ENCODE measurements at regions not wholly inside any gene's neighbourhood (a gene's known extent, or its start where the extent isn't known, plus 50 kb on each side); places are given as distances from the start of the nearest gene placed in this dataset.

GRCh38 chr16:5336941-5337340 lies 239.3 kb upstream of the EEF2KMT start:
- no peaks in the 10 kb centered on the region for H3K9me3 ChIP-seq (ENCODE audit: control insufficient read depth, low read length)
- no peaks in the 10 kb centered on the region for H3K4me1 ChIP-seq (ENCODE audit: control insufficient read depth, insufficient read depth, low read length, poor library complexity, severe bottlenecking)
- H3K36me3 ChIP-seq (ENCODE audit: control insufficient read depth, insufficient read depth, low read length) = no peaks in the 10 kb centered on the region
- H3K27me3 ChIP-seq (replicated peaks; ENCODE audit: control insufficient read depth, insufficient read depth, low read length, poor library complexity, severe bottlenecking) = peaks cover 3% of the 10 kb centered on the region
- no peak overlapping the region for H3K4me3 ChIP-seq (ENCODE audit: insufficient read depth, low read depth, low read length, poor library complexity, severe bottlenecking)
- no peak overlapping the region for H3K27ac ChIP-seq (ENCODE audit: insufficient read depth, low read length, poor library complexity, severe bottlenecking)
- DNase-seq = no peak

GRCh38 chr16:5333991-5334390 lies 236.4 kb upstream of the EEF2KMT start:
- H3K27ac ChIP-seq (ENCODE audit: insufficient read depth, low read length, poor library complexity, severe bottlenecking) = no peak overlapping the region
- H3K27me3 ChIP-seq (replicated peaks; ENCODE audit: control insufficient read depth, insufficient read depth, low read length, poor library complexity, severe bottlenecking) = no peaks in the 10 kb centered on the region
- H3K36me3 ChIP-seq (ENCODE audit: control insufficient read depth, insufficient read depth, low read length) = no peaks in the 10 kb centered on the region
- DNase-seq = no peak
- no peaks in the 10 kb centered on the region for H3K4me1 ChIP-seq (ENCODE audit: control insufficient read depth, insufficient read depth, low read length, poor library complexity, severe bottlenecking)
- H3K9me3 ChIP-seq (ENCODE audit: control insufficient read depth, low read length) = no peaks in the 10 kb centered on the region
- H3K4me3 ChIP-seq (ENCODE audit: insufficient read depth, low read depth, low read length, poor library complexity, severe bottlenecking) = no peak overlapping the region

GRCh38 chr16:5333126-5333525 lies 235.5 kb upstream of the EEF2KMT start:
- Histone ChIP-seq H3K9me3 (ENCODE audit: control insufficient read depth, low read length) (no peaks in the 10 kb centered on the region), H3K4me3 (ENCODE audit: insufficient read depth, low read depth, low read length, poor library complexity, severe bottlenecking) (no peak overlapping the region), H3K27ac (ENCODE audit: insufficient read depth, low read length, poor library complexity, severe bottlenecking) (no peak overlapping the region), H3K4me1 (ENCODE audit: control insufficient read depth, insufficient read depth, low read length, poor library complexity, severe bottlenecking) (no peaks in the 10 kb centered on the region), H3K27me3 (replicated peaks; ENCODE audit: control insufficient read depth, insufficient read depth, low read length, poor library complexity, severe bottlenecking) (no peaks in the 10 kb centered on the region), H3K36me3 (ENCODE audit: control insufficient read depth, insufficient read depth, low read length) (no peaks in the 10 kb centered on the region)
- no peak for DNase-seq

GRCh38 chr16:5330058-5330457 lies 232.5 kb upstream of the EEF2KMT start:
- Histone ChIP-seq H3K4me3 (ENCODE audit: insufficient read depth, low read depth, low read length, poor library complexity, severe bottlenecking) (no peak overlapping the region), H3K27ac (ENCODE audit: insufficient read depth, low read length, poor library complexity, severe bottlenecking) (no peak overlapping the region), H3K27me3 (replicated peaks; ENCODE audit: control insufficient read depth, insufficient read depth, low read length, poor library complexity, severe bottlenecking) (no peaks in the 10 kb centered on the region), H3K4me1 (ENCODE audit: control insufficient read depth, insufficient read depth, low read length, poor library complexity, severe bottlenecking) (no peaks in the 10 kb centered on the region), H3K36me3 (ENCODE audit: control insufficient read depth, insufficient read depth, low read length) (no peaks in the 10 kb centered on the region), H3K9me3 (ENCODE audit: control insufficient read depth, low read length) (no peaks in the 10 kb centered on the region)
- no peak for DNase-seq

- H3K4me3 ChIP-seq (ENCODE audit: insufficient read depth, low read depth, low read length, poor library complexity, severe bottlenecking) = no peak overlapping the region
- no peaks in the 10 kb centered on the region for H3K27me3 ChIP-seq (replicated peaks; ENCODE audit: control insufficient read depth, insufficient read depth, low read length, poor library complexity, severe bottlenecking)
- H3K4me1 ChIP-seq (ENCODE audit: control insufficient read depth, insufficient read depth, low read length, poor library complexity, severe bottlenecking) = no peaks in the 10 kb centered on the region
- no peak overlapping the region for H3K27ac ChIP-seq (ENCODE audit: insufficient read depth, low read length, poor library complexity, severe bottlenecking)
- DNase-seq = no peak
- no peaks in the 10 kb centered on the region for H3K9me3 ChIP-seq (ENCODE audit: control insufficient read depth, low read length)
- no peaks in the 10 kb centered on the region for H3K36me3 ChIP-seq (ENCODE audit: control insufficient read depth, insufficient read depth, low read length)
Measured at GRCh38 chr16:5328546-5328945, 231.0 kb upstream of the EEF2KMT start.

- H3K27ac ChIP-seq (ENCODE audit: insufficient read depth, low read length, poor library complexity, severe bottlenecking) = no peak overlapping the region
- no peak for DNase-seq
- H3K36me3 ChIP-seq (ENCODE audit: control insufficient read depth, insufficient read depth, low read length) = no peaks in the 10 kb centered on the region
- H3K4me3 ChIP-seq (ENCODE audit: insufficient read depth, low read depth, low read length, poor library complexity, severe bottlenecking) = no peak overlapping the region
- H3K27me3 ChIP-seq (replicated peaks; ENCODE audit: control insufficient read depth, insufficient read depth, low read length, poor library complexity, severe bottlenecking) = no peaks in the 10 kb centered on the region
- no peaks in the 10 kb centered on the region for H3K9me3 ChIP-seq (ENCODE audit: control insufficient read depth, low read length)
- no peaks in the 10 kb centered on the region for H3K4me1 ChIP-seq (ENCODE audit: control insufficient read depth, insufficient read depth, low read length, poor library complexity, severe bottlenecking)
Measured at GRCh38 chr16:5326395-5326794, 228.8 kb upstream of the EEF2KMT start.

- no peaks in the 10 kb centered on the region for H3K9me3 ChIP-seq (ENCODE audit: control insufficient read depth, low read length)
Measured at GRCh38 chr16:5325932-5326331, 228.3 kb upstream of the EEF2KMT start.

GRCh38 chr16:5323284-5324141 lies 225.9 kb upstream of the EEF2KMT start:
- Histone ChIP-seq H3K27ac (ENCODE audit: insufficient read depth, low read length, poor library complexity, severe bottlenecking) (no peak overlapping the region), H3K4me1 (ENCODE audit: control insufficient read depth, insufficient read depth, low read length, poor library complexity, severe bottlenecking) (no peaks in the 10 kb centered on the region), H3K4me3 (ENCODE audit: insufficient read depth, low read depth, low read length, poor library complexity, severe bottlenecking) (no peak overlapping the region), H3K27me3 (replicated peaks; ENCODE audit: control insufficient read depth, insufficient read depth, low read length, poor library complexity, severe bottlenecking) (no peaks in the 10 kb centered on the region), H3K9me3 (ENCODE audit: control insufficient read depth, low read length) (no peaks in the 10 kb centered on the region), H3K36me3 (ENCODE audit: control insufficient read depth, insufficient read depth, low read length) (no peaks in the 10 kb centered on the region)
- no peak for DNase-seq

More at GRCh38 chr16:5325932-5326331, 228.3 kb upstream of the EEF2KMT start:
- H3K36me3 ChIP-seq (ENCODE audit: control insufficient read depth, insufficient read depth, low read length) = no peaks in the 10 kb centered on the region
- no peaks in the 10 kb centered on the region for H3K4me1 ChIP-seq (ENCODE audit: control insufficient read depth, insufficient read depth, low read length, poor library complexity, severe bottlenecking)
- no peak for DNase-seq
- no peaks in the 10 kb centered on the region for H3K27me3 ChIP-seq (replicated peaks; ENCODE audit: control insufficient read depth, insufficient read depth, low read length, poor library complexity, severe bottlenecking)
- H3K27ac ChIP-seq (ENCODE audit: insufficient read depth, low read length, poor library complexity, severe bottlenecking) = no peak overlapping the region
- H3K4me3 ChIP-seq (ENCODE audit: insufficient read depth, low read depth, low read length, poor library complexity, severe bottlenecking) = no peak overlapping the region

GRCh38 chr16:5321930-5322329 lies 224.3 kb upstream of the EEF2KMT start:
- no peaks in the 10 kb centered on the region for H3K27me3 ChIP-seq (replicated peaks; ENCODE audit: control insufficient read depth, insufficient read depth, low read length, poor library complexity, severe bottlenecking)
- H3K36me3 ChIP-seq (ENCODE audit: control insufficient read depth, insufficient read depth, low read length) = no peaks in the 10 kb centered on the region
- DNase-seq = no peak
- no peak overlapping the region for H3K4me3 ChIP-seq (ENCODE audit: insufficient read depth, low read depth, low read length, poor library complexity, severe bottlenecking)
- no peaks in the 10 kb centered on the region for H3K4me1 ChIP-seq (ENCODE audit: control insufficient read depth, insufficient read depth, low read length, poor library complexity, severe bottlenecking)
- H3K9me3 ChIP-seq (ENCODE audit: control insufficient read depth, low read length) = no peaks in the 10 kb centered on the region
- no peak overlapping the region for H3K27ac ChIP-seq (ENCODE audit: insufficient read depth, low read length, poor library complexity, severe bottlenecking)

- no peak for DNase-seq
- Histone ChIP-seq H3K9me3 (ENCODE audit: control insufficient read depth, low read length) (no peaks in the 10 kb centered on the region), H3K4me1 (ENCODE audit: control insufficient read depth, insufficient read depth, low read length, poor library complexity, severe bottlenecking) (no peaks in the 10 kb centered on the region), H3K4me3 (ENCODE audit: insufficient read depth, low read depth, low read length, poor library complexity, severe bottlenecking) (no peak overlapping the region), H3K27ac (ENCODE audit: insufficient read depth, low read length, poor library complexity, severe bottlenecking) (no peak overlapping the region), H3K27me3 (replicated peaks; ENCODE audit: control insufficient read depth, insufficient read depth, low read length, poor library complexity, severe bottlenecking) (no peaks in the 10 kb centered on the region), H3K36me3 (ENCODE audit: control insufficient read depth, insufficient read depth, low read length) (no peaks in the 10 kb centered on the region)
Measured at GRCh38 chr16:5319799-5320198, 222.2 kb upstream of the EEF2KMT start.

All from effector memory CD4-positive, alpha-beta T cell (primary cell).